K562 (cell line): ENCODE measurements at regions not wholly inside any gene's neighbourhood (a gene's known extent, or its start where the extent isn't known, plus 50 kb on each side); places are given as distances from the start of the nearest gene placed in this dataset.

Experiments used
- ATF2 ChIP-seq: sonication (generic); formaldehyde crosslinking; IDR thresholded peaks from 2 replicates; pipeline ENCODE4 v1.8.1; 2022; ENCODE audit warnings: missing genetic modification reagents
- CTCF ChIP-seq, 3 experiments: IDR thresholded peaks in 2 of 3; conservative IDR thresholded peaks in 1 of 3; 2 replicates each; pipeline ENCODE4 v1.5.1; 2011 to 2012; ENCODE audit warnings: low read length in 3 of 3, mild to moderate bottlenecking in 3 of 3, control low read depth in 2 of 3, improper control_type of control experiment in 1 of 3, inconsistent platforms in 1 of 3, low read depth in 1 of 3, mixed read lengths in 1 of 3, moderate library complexity in 1 of 3; ENCODE audit not compliant: insufficient read depth in 2 of 3
- REST ChIP-seq, 2 experiments: fragments of 450-650 bp; formaldehyde crosslinking in 1 of 2; IDR thresholded peaks; 2 replicates each; pipeline versions ENCODE4 v1.4.0 to v1.6.1; 2014 to 2020; ENCODE audit warnings: mild to moderate bottlenecking in 2 of 2, borderline replicate concordance in 1 of 2, low read depth in 1 of 2
- STAT5A ChIP-seq: IDR thresholded peaks from 2 replicates; pipeline ENCODE4 v1.6.1; 2012; ENCODE audit warnings: low read length, inconsistent platforms, borderline replicate concordance

GRCh38 chr22:27148886-27149470 lies 491.6 kb downstream of the MIAT start:
- TF ChIP-seq ATF2 (no peak), CTCF (IDR thresholded peaks at IDR 0.05 in 2 of 3, conservative IDR thresholded peaks at IDR 0.05 in 1 of 3; ENCODE audit: insufficient read depth in 2 of 3, low read depth in 1 of 3, low read length in 3 of 3) (no peak), STAT5A (no peak), REST (IDR thresholded peaks at IDR 0.05; ENCODE audit: borderline replicate concordance) (no peak), REST (CRISPR knock-in tag; IDR thresholded peaks at IDR 0.05; ENCODE audit: low read depth) (no peak)
